Liver (tissue), 8 donors: ENCODE measurements at regions not wholly inside any gene's neighbourhood (a gene's known extent, or its start where the extent isn't known, plus 50 kb on each side); places are given as distances from the start of the nearest gene placed in this dataset.
"Not testable (repeated sequence)": the region's sequence is repeated elsewhere in the genome, so short reads cannot be mapped to it uniquely, and the experiment has no call there.

Source experiments
- DNase-seq: peaks from one replicate; pipeline ENCODE4 v3.0.0-alpha.2; 2017; ENCODE audit warnings: low spot score
- H3K27ac ChIP-seq, 2 donors: one replicate each; pipeline ENCODE4 v1.7.0; 2013; ENCODE audit warnings: inconsistent platforms in 2 of 2, low read length in 2 of 2, control low read depth in 1 of 2, low read depth in 1 of 2, mild to moderate bottlenecking in 1 of 2
- H3K27me3 ChIP-seq, 4 donors: one replicate each; pipeline versions ENCODE4 v1.6.1 to v1.7.0; 2013; ENCODE audit warnings: low read length in 3 of 4, inconsistent platforms in 1 of 4, mild to moderate bottlenecking in 1 of 4, moderate library complexity in 1 of 4; ENCODE audit not compliant: control insufficient read depth in 4 of 4, insufficient read depth in 4 of 4
- H3K36me3 ChIP-seq, 4 donors: one replicate each; pipeline versions ENCODE4 v1.6.1 to v1.7.0; 2013; ENCODE audit warnings: low read length in 3 of 4, mild to moderate bottlenecking in 3 of 4, low read depth in 1 of 4, moderate library complexity in 1 of 4; ENCODE audit not compliant: control insufficient read depth in 4 of 4, insufficient read depth in 3 of 4
- H3K4me1 ChIP-seq, 4 donors: one replicate each; pipeline versions ENCODE4 v1.6.1 to v1.7.0; 2013; ENCODE audit warnings: low read length in 3 of 4, mild to moderate bottlenecking in 3 of 4, moderate library complexity in 1 of 4; ENCODE audit not compliant: control insufficient read depth in 4 of 4, insufficient read depth in 4 of 4
- H3K4me3 ChIP-seq, 3 donors: one replicate each; pipeline versions ENCODE4 v1.6.1 to v1.7.0; 2013; ENCODE audit warnings: low read length in 3 of 3, control low read depth in 1 of 3, low read depth in 1 of 3, mild to moderate bottlenecking in 1 of 3
- H3K9ac ChIP-seq, 2 donors: one replicate each; pipeline ENCODE4 v1.7.0; 2013; ENCODE audit warnings: low read length in 2 of 2, mild to moderate bottlenecking in 2 of 2, moderate library complexity in 2 of 2, control low read depth in 1 of 2, low read depth in 1 of 2
- H3K9me3 ChIP-seq, 4 donors: one replicate each; pipeline versions ENCODE4 v1.6.1 to v1.7.0; 2013; ENCODE audit warnings: low read length in 3 of 4; ENCODE audit not compliant: control insufficient read depth in 4 of 4
- EGR1 ChIP-seq, 2 donors: IDR thresholded peaks; 2 replicates each; pipeline ENCODE4 v1.6.1; 2016 to 2018; ENCODE audit warnings: antibody characterized with exemption in 2 of 2, low read depth in 2 of 2
- FOXA1 ChIP-seq: IDR thresholded peaks from 2 replicates; pipeline ENCODE4 v1.6.1; 2016; ENCODE audit warnings: antibody characterized with exemption
- FOXA2 ChIP-seq: IDR thresholded peaks from 2 replicates; pipeline ENCODE4 v1.6.1; 2016; ENCODE audit warnings: antibody characterized with exemption
- HNF4A ChIP-seq, 2 donors: conservative IDR thresholded peaks; 2 replicates each; pipeline ENCODE4 v1.6.1; 2016; ENCODE audit warnings: antibody characterized with exemption in 2 of 2, mild to moderate bottlenecking in 2 of 2
- HNF4G ChIP-seq: IDR thresholded peaks from 2 replicates; pipeline ENCODE4 v1.6.1; 2016; ENCODE audit warnings: antibody characterized with exemption
- JUND ChIP-seq, 2 donors: IDR thresholded peaks; 2 replicates each; pipeline ENCODE4 v1.6.1; 2016; ENCODE audit warnings: antibody characterized with exemption in 2 of 2
- NR2F2 ChIP-seq: IDR thresholded peaks from 2 replicates; pipeline ENCODE4 v1.6.1; 2016; ENCODE audit warnings: antibody characterized with exemption
- RAD21 ChIP-seq, 2 donors: IDR thresholded peaks; 2 replicates each; pipeline ENCODE4 v1.6.1; 2016; ENCODE audit warnings: antibody characterized with exemption in 2 of 2, mild to moderate bottlenecking in 2 of 2
- RXRA ChIP-seq, 2 donors: IDR thresholded peaks; 2 replicates each; pipeline ENCODE4 v1.6.1; 2017 to 2018; ENCODE audit warnings: antibody characterized with exemption in 2 of 2, mild to moderate bottlenecking in 1 of 2
- TAF1 ChIP-seq: conservative IDR thresholded peaks from 2 replicates; pipeline ENCODE4 v1.6.1; 2016; ENCODE audit warnings: antibody characterized with exemption, mild to moderate bottlenecking
- YY1 ChIP-seq: IDR thresholded peaks from 2 replicates; pipeline ENCODE4 v1.6.1; 2016; ENCODE audit warnings: antibody characterized with exemption, mild to moderate bottlenecking
- WGBS: extraction: QIAGEN DNeasy Blood & Tissue Kit; methylation state at CpG from one replicate; pipeline ENCODE4 v1.1.7; 2013; 5-methylcytosine and 5-hydroxymethylcytosine counted together
- TF ChIP-seq, protein P1 (sequence below): fragments of 150-350 bp; IDR thresholded peaks from 2 replicates; pipeline ENCODE4 v1.5.1; 2017; ENCODE audit warnings: improper control_type of control experiment, low read depth, low read length; ENCODE audit not compliant: missing input control
- TF ChIP-seq, protein P2 (sequence below): IDR thresholded peaks from 2 replicates; pipeline ENCODE4 v1.6.1; 2016; ENCODE audit warnings: antibody characterized with exemption
- TF ChIP-seq, protein P3 (sequence below): IDR thresholded peaks from 2 replicates; pipeline ENCODE4 v1.6.1; 2016; ENCODE audit warnings: antibody characterized with exemption
- TF ChIP-seq, protein P4 (sequence below): IDR thresholded peaks from 2 replicates; pipeline ENCODE4 v1.6.1; 2016; ENCODE audit warnings: antibody characterized with exemption, mild to moderate bottlenecking
- TF ChIP-seq, protein P5 (sequence below): IDR thresholded peaks from 2 replicates; pipeline ENCODE4 v1.6.1; 2016; ENCODE audit warnings: antibody characterized with exemption
- donor health status: healthy.
- donor health status: healthy.
- donor health status: healthy.
- donor health status: healthy.
- donor health status: healthy.

DNA sequence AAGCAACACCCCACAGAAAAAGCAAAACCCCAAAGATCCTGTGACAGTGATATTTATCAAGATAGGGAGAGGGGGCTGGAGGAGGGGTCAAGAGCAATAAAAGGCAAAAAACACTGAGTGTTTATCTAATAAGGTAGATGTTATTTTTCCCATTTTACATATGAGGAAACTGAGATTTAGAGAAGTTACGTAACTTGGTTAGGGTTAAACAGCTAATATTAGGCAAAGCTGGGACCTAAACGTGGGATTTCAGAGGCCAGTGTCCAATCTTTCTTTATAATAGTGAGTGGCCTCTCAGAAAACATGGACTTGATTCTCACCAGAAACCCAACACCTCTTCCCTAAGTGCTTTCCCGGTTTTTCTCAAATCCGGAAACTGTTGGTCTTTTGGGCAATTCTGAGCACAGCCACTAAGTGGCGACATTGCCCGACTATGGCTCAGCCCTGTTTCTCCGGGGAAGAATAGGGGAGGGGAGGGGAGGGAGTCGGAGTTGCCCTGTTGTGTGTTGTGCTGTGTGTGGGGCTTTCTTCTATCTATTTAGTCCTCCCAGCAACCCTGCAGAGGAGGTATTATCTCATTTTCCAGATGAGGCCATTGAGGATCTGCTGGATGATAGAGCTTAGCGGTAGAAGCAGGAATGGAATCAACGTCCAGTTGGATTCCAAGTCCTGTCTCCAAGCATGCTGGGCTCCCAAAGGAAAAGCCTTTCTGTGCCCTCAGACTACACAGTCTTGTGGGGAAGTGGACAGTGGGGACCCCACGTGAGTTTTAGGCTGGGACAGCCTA is 58.7 kb upstream of the ETV3 start:
- H3K4me3 ChIP-seq, H3K9ac ChIP-seq, H3K36me3 ChIP-seq, DNase-seq, H3K4me1 ChIP-seq, H3K27ac ChIP-seq, H3K9me3 ChIP-seq, H3K27me3 ChIP-seq: not testable (repeated sequence)
- 31% methylated on average over 9 of the region's 11 CpGs for WGBS
- TF ChIP-seq RAD21 (IDR thresholded peaks at IDR 0.05), result peak; percentile 61 to 70
- TF ChIP-seq, protein P1, sequence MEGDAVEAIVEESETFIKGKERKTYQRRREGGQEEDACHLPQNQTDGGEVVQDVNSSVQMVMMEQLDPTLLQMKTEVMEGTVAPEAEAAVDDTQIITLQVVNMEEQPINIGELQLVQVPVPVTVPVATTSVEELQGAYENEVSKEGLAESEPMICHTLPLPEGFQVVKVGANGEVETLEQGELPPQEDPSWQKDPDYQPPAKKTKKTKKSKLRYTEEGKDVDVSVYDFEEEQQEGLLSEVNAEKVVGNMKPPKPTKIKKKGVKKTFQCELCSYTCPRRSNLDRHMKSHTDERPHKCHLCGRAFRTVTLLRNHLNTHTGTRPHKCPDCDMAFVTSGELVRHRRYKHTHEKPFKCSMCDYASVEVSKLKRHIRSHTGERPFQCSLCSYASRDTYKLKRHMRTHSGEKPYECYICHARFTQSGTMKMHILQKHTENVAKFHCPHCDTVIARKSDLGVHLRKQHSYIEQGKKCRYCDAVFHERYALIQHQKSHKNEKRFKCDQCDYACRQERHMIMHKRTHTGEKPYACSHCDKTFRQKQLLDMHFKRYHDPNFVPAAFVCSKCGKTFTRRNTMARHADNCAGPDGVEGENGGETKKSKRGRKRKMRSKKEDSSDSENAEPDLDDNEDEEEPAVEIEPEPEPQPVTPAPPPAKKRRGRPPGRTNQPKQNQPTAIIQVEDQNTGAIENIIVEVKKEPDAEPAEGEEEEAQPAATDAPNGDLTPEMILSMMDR, result peak; percentile 11

DNA sequence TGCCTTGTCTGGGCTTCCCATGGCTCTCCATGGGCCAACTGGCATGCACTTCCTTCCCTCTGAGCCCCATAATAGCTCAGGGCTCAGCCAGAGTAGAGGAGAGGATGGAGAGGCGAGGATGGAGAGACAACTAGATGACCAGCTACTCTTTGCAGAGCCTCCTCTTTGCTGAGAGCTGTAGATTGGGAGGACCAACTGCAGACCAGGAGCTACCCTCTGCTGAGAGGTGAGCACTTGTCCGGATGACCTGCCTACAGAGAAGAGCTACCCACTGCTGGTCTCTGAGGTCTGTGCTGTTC is 58.0 kb upstream of the ETV3 start:
- Histone ChIP-seq H3K9me3 (no peaks in the 10 kb centered on the region), H3K9ac (no peak overlapping the region), H3K27ac (no peak overlapping the region), H3K27me3 (peaks cover 0 to 3% (median 0%) of the 10 kb centered on the region in 4 donors), H3K4me1 (peaks cover 0 to 4% (median 0%) of the 10 kb centered on the region in 4 donors), H3K36me3 (no peaks in the 10 kb centered on the region), H3K4me3 (no peak overlapping the region)
- 100% methylated on average over 2 of the region's 2 CpGs for WGBS
- peak; percentile 31 for DNase-seq
- TF ChIP-seq FOXA2 (no peak), FOXA1 (no peak), NR2F2 (no peak)
- TF ChIP-seq, protein P2, sequence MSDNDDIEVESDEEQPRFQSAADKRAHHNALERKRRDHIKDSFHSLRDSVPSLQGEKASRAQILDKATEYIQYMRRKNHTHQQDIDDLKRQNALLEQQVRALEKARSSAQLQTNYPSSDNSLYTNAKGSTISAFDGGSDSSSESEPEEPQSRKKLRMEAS, result no peak
- TF ChIP-seq, protein P3, sequence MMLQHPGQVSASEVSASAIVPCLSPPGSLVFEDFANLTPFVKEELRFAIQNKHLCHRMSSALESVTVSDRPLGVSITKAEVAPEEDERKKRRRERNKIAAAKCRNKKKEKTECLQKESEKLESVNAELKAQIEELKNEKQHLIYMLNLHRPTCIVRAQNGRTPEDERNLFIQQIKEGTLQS, result no peak

DNA sequence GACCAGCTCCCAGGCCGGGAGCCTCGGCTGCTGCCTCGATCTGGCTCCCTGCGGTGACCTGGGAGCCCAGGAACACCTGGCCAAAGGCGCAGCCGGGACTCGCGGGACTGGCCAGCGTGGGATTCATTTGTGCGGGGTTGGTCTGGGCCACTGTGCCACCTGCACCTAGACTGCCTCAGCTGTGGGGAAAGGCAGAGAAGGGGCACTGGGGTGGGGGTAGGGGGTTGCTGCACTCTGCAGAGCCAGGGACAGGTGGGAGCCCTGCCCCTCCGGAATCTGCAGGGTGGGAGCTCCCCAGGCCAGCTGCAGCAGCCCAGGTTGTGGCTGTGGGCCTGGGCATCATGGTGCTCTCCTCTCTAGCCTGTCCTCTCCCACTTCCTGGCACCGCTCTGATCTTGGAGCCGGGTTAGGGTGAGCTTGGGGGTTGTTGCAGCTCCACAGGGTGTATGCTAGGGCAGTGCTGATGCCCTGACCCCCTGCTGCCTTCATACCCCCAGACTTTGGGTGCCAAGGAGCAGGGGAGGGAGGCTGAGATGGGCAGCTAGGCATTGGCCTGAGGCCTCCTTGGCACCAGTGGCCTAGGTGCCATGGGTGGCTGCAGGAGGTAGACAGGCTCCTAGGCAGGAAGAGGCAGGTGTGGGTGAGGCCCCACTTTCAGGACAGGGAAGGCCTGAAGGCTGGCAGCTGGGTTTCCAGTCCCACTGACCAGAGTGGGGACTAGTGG is 57.5 kb upstream of the ETV3 start:
- H3K27me3 ChIP-seq, result peaks cover 0 to 3% (median 0%) of the 10 kb centered on the region in 4 donors
- peak; percentile 30 for DNase-seq
- 87% methylated on average over 13 of the region's 13 CpGs for WGBS
- H3K9ac ChIP-seq, result no peak overlapping the region
- H3K4me1 ChIP-seq, result peaks cover 0 to 4% (median 0%) of the 10 kb centered on the region in 4 donors
- no peaks in the 10 kb centered on the region for H3K36me3 ChIP-seq
- no peaks in the 10 kb centered on the region for H3K9me3 ChIP-seq
- H3K27ac ChIP-seq, result no peak overlapping the region
- H3K4me3 ChIP-seq, result no peak overlapping the region
- no peak for TF ChIP-seq YY1
- TF ChIP-seq EGR1 (IDR thresholded peaks at IDR 0.05; ENCODE audit: low read depth in 2 of 2), result no peak
- no peak for TF ChIP-seq HNF4G
- no peak for TF ChIP-seq NR2F2
- TF ChIP-seq, protein P4, sequence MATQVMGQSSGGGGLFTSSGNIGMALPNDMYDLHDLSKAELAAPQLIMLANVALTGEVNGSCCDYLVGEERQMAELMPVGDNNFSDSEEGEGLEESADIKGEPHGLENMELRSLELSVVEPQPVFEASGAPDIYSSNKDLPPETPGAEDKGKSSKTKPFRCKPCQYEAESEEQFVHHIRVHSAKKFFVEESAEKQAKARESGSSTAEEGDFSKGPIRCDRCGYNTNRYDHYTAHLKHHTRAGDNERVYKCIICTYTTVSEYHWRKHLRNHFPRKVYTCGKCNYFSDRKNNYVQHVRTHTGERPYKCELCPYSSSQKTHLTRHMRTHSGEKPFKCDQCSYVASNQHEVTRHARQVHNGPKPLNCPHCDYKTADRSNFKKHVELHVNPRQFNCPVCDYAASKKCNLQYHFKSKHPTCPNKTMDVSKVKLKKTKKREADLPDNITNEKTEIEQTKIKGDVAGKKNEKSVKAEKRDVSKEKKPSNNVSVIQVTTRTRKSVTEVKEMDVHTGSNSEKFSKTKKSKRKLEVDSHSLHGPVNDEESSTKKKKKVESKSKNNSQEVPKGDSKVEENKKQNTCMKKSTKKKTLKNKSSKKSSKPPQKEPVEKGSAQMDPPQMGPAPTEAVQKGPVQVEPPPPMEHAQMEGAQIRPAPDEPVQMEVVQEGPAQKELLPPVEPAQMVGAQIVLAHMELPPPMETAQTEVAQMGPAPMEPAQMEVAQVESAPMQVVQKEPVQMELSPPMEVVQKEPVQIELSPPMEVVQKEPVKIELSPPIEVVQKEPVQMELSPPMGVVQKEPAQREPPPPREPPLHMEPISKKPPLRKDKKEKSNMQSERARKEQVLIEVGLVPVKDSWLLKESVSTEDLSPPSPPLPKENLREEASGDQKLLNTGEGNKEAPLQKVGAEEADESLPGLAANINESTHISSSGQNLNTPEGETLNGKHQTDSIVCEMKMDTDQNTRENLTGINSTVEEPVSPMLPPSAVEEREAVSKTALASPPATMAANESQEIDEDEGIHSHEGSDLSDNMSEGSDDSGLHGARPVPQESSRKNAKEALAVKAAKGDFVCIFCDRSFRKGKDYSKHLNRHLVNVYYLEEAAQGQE, result no peak
- TF ChIP-seq FOXA1, result no peak
- no peak for TF ChIP-seq JUND (IDR thresholded peaks at IDR 0.05)
- TF ChIP-seq, protein P3, result no peak
- no peak for TF ChIP-seq RAD21 (IDR thresholded peaks at IDR 0.05)
- TF ChIP-seq TAF1, result no peak
- TF ChIP-seq, protein P5, sequence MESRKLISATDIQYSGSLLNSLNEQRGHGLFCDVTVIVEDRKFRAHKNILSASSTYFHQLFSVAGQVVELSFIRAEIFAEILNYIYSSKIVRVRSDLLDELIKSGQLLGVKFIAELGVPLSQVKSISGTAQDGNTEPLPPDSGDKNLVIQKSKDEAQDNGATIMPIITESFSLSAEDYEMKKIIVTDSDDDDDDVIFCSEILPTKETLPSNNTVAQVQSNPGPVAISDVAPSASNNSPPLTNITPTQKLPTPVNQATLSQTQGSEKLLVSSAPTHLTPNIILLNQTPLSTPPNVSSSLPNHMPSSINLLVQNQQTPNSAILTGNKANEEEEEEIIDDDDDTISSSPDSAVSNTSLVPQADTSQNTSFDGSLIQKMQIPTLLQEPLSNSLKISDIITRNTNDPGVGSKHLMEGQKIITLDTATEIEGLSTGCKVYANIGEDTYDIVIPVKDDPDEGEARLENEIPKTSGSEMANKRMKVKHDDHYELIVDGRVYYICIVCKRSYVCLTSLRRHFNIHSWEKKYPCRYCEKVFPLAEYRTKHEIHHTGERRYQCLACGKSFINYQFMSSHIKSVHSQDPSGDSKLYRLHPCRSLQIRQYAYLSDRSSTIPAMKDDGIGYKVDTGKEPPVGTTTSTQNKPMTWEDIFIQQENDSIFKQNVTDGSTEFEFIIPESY, result no peak
- TF ChIP-seq, protein P2, result no peak
- TF ChIP-seq RXRA (IDR thresholded peaks at IDR 0.05), result no peak
- no peak for TF ChIP-seq HNF4A (conservative IDR thresholded peaks at IDR 0.05)
